Stimulated activated CD8-positive, alpha-beta memory T cell treated with anti-CD3 and anti-CD28 coated beads, Interleukin-15, amount 100 ng/mL, for 24 hours (primary cell): ENCODE measurements at regions not wholly inside any gene's neighbourhood (a gene's known extent, or its start where the extent isn't known, plus 50 kb on each side); places are given as distances from the start of the nearest gene placed in this dataset.
"Not testable (repeated sequence)": the region's sequence is repeated elsewhere in the genome, so short reads cannot be mapped to it uniquely, and the experiment has no call there.

Experiments used
- DNase-seq: peaks from one replicate; pipeline ENCODE4 v3.0.0-alpha.2; 2020; ENCODE audit warnings: low read depth

DNA sequence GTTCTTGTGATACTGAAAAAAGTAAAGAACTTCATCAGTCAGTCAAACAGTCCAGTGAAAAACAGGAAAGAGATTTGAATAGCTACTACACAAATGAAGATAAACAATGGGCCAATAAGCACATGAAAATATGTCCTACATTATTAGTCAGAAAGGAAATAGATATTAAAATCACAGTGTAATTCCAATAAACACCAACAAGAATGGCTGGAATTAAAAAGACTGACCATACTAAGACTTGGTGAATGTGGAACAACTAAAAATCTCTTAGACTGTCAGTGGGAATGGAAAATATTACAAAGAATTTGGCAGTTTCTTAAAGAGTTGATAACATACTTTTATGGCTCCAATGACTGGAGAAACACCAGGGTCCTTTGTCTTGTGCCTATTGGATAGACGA is 241.8 kb upstream of the USP24 start:
- no peak for DNase-seq

DNA sequence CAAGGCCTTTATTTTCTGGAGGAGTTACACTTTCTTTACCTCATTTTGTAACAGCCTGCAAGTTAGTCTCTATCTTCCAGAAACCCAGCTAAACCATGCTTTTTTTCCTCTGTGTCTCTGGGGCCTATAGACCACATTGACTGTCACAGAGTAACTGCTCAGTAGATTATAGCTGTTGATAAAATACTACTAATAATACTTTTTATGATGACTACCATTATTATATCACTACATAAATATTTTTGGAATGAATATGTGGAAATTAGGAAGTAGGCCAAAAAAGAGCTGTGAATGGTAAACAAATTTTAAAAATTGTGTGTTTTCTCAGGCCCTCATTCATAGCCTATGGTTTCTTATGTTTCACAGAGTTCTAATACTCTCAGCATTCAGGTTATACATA is 233.1 kb upstream of the USP24 start:
- DNase-seq = no peak

DNA sequence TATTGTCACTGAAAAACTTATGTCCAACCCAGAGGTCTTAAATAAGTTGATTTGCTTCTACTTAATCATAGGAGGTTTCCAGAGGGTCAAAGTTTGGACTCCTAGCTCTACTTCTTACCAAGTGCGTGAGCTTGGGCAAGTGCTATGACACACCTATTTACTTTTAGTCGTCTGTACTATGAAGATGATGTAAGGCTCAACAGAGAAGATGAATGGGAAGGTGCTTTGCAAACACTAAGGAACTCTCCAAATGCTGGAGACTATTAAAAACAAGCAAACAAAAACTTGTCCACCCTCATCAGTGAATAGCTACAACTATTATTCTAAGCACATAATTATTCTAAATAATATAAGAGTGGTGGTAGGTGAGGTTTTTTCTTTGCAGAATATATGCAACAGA is 232.3 kb upstream of the USP24 start:
- no peak for DNase-seq

DNA sequence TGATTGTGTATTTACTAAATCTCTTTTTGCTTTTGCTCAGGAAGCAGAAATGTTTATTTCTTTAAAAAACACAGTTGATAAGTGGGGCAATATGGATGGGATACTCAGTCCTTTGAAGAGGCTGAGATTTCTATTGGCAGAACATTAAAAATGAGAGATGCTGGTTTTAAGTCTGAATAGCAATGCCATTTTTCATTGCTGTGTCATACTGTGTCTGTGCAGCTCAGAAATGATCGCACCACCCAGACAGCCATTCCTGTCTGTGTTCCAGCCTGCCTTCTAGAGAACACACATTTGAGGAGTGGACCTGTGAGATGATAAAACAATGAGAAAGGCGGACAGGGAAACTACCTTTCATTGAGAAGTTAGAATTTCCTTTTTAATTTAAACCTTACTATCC is 231.2 kb upstream of the USP24 start:
- no peak for DNase-seq

DNA sequence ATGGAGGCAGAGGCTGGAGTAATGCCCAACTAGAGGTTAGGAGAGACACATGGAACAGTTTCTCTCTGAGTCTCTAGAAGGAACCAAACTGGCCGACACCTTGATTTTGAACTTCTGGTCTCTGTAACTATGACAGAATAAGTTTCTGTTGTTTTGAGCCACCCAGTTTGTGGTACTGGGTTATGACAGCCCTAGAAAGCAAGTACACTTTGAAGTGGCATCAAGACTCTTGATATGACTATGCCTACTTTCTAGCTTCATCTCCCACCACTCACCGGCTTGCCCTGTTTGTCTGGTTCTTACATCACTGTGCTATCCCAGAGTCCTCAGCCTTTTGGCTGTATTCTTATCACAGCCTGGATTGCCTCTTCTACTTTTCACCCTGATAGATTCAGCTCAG is 230.3 kb upstream of the USP24 start:
- DNase-seq = no peak

DNA sequence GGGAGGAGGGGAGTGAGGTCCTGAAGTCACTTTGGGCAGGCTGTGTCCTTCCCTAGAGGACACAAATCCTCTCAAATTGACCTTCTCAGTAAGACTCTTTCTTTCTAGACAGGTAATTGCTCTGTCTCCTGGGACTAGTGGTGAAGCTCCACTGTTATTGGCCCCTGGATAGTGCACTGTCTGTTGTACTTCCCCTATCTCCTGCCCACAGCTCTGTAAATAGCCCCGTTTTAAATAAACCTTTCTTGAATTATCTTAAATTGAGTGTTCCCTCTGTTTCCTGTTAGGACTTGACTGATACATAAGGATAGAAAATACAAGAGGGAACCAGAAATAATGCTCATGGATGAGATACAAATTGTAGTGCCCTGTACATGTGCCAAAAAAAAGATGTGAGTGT is 229.5 kb upstream of the USP24 start:
- no peak for DNase-seq

DNA sequence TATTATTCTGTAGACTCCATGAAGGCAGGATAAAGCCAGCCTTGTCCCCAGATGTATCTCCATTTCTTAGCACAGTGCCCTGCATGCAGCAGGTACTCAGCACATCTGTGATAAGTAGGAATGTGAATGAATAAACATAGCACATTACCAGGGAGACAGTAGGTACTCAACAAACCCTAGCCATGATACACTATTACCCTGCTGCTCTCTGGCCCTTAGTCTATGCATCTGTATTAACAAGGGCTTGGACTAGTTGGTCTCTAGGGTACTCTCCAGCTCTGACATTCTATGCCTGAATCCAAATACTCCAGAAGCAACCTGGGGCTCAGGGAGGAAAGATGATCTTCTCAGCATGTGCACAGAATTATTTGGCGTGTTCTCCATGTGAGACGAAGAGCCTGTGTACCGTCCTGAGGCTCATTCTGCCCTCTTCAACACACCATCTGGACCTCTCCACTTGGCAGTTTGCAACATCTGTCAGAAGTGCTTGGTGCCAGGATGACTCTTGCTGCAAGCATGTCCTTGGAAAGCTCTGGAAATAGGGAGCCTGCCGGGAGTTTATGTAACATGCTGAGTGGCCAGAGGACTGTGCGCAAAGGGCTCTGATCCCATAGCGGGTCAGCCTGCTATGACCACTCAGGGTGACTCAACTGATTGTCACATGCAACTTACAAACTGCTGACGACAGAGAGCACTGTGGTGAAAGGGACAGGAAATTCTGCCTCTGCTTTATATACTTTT is 228.2 kb upstream of the USP24 start:
- no peak for DNase-seq

DNA sequence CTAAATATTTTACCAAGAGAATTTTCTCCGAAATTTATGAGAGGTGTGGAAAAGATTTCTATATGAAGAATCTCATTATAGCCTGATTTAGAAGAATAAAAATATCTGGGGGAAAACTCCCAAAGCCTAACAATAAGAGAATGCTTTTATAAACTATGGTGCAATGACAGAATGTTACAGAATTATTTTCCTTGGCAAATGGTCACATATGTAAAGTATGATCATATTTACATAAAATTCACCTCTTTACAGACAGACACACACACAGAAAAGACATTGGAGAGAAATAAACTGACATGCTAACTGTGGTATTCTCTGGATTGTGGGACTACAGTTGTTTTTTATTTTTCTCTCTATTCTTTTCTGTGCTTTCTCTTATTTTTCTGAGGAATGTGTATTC is 226.3 kb upstream of the USP24 start:
- no peak for DNase-seq

DNA sequence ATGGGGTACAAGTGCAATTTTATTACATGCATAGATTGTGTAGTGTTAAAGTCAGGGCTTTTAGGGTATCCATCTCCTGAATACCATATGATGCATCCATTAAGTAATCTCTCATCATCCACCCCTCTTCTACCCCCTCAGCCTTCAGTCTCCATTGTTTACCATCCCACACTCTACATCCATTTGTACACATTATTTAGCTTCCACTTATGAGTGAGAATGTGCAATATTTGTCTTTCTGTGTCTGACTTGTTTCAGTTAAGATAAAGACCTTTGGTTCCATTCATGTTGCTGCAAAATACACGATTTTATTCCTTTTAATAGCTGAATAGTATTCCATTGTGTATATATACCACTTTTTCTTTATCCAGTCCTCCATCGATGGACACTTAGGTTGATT is 222.5 kb upstream of the USP24 start:
- no peak for DNase-seq

DNA sequence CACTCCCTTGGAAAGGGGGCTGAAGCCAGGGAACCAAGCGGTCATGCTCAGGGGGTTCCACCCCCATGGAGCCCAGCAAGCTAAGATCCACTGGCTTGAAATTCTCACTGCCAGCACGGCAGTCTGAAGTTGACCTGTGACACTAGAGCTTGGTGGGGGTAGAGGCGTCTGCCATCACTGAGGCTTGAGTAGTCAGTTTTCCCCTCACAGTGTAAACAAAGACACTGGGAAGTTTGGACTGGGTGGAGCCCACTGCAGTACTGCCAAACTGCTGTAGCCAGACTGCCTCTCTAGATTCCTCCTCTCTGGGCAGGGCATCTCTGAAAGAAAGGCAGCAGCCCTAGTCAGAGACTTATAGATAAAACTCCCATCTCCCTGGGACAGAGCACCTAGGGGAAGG is 215.6 kb upstream of the USP24 start:
- DNase-seq = not testable (repeated sequence)

DNA sequence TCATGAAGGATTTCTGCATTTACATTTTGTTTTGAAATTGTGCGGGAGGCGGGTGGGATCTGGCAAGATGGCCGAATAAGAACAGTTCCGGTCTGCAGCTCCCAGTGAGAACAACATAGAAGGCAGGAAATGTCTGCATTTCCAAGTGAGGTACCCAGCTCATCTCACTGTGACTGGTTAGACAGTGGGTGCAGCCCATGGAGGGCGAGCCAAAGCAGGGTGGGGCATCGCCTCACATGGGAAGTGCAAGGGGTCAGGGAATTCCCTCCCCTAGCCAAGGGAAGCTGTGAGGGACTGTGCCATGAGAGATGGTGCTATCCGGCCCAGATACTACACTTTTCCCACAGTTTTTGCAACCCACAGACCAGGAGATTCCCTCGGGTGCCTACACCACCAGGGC is 215.0 kb upstream of the USP24 start:
- DNase-seq = not testable (repeated sequence)

DNA sequence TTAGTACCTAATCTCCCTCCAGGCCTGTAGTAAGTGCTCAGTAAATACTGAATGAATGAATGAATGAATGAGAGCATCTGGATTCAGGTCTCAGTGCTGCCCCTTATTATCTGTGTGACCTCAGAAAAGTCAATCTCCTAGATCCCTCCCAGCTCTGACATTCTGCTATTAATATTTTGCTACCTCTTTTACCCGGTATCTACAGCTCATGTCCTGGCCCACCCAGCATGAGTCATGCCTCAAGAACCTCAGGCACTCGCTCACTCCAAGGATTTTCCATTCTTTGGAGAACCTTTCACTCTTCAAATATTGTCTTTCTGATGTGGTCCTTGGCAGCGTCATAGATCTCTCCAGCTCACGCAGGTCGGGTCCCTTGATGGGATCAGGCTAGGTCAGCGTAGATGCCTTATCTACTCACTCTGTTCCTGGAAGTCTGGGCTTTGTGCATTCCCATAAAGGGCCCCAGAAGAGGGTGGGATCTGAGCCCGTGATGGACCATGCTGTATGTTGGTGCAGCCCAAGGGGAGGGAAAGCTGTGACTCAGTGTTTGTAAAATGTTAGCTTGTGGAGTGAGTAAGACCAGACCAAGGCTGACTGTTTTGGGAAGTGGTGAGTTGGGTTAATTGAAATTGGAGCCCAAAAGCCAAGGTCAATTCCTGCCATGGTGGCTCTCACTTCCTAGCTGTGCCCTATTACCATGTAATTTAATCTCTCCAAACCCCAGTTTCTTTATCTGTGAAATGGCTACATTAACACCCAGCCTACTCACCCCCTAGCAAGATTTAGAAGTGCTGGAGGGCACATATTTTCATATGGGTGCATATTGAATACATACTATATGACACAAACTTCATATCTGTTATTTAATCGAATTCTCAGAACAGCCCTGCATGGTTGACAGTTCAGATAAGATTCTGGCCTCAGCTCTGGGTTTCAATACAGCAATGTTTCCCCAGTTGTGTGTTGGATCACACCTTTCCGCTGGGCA is 214.1 kb upstream of the USP24 start:
- DNase-seq = no peak

DNA sequence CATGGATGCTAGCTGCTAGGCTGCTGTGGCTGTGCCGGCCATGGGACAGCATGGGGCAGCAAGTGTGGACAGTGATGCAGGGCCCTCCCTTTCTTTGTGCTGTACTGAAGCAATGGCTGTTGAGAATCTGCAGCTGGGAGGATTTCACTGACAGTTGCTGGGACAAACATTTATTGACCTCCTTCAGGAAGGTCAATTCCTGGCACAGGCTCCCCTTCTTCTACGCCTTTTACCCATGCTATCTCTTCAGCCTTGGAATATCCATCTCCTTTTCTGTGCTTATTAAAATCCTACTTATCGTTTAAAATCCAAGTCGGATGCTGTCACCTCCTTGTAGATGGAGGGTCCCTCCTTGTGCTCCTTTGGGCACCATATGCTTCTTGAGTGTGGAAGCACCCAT is 213.1 kb upstream of the USP24 start:
- no peak for DNase-seq

DNA sequence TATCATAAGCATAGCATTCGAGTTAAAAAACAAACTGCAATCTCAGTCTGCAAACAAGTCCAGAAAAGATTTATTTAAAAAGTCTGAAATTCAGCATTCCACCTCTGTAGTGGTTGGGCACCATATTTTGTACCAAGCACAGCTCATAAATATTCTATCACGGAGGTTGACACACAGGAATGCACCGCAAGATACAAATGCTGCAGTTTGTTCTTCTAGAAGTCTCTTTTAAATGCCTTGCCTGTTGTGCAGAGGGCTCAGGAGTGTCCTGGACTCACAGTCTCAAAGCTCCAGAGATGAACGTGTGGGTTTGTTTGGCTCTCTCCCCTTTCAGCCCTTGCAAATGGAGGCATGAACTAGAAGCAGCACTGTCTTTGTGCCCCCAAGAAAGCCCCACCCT is 212.4 kb upstream of the USP24 start:
- no peak for DNase-seq

DNA sequence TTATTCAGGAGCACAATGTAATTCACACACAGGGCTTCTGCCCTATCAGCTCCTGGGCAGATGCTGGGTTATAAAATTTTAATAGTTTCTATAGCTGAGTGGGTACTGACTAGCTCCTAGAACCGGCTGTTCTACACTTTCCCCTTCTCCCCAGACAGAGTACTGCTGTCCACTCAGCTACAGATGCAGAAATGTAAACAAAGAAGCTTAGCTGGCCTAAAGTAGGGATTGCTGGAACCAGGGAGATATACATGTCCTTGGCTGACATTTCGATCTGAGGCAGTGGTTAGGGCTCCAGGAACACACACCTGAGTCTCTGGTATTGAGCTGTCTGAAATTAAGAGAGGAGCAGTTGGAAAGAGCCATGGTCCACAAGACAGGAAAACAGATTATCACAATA is 211.5 kb upstream of the USP24 start:
- no peak for DNase-seq

DNA sequence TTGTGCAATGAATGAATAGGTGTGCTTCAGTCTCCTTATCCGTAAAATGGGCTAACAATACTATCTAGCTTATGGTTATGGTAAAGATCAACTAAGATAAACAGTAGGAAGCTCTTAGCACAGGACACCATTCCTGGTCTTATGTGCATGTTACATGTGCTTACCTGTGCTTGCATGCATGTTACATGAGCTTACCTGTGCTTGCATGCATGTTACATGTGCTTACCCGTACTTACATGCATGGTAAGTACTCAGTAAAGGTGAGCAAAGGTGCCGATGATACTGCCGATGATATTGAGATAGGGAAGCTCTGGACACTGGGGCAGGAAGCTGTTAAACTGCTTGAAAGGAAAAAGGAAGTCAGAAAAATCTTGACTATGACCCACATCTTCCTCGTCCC is 211.0 kb upstream of the USP24 start:
- no peak for DNase-seq

DNA sequence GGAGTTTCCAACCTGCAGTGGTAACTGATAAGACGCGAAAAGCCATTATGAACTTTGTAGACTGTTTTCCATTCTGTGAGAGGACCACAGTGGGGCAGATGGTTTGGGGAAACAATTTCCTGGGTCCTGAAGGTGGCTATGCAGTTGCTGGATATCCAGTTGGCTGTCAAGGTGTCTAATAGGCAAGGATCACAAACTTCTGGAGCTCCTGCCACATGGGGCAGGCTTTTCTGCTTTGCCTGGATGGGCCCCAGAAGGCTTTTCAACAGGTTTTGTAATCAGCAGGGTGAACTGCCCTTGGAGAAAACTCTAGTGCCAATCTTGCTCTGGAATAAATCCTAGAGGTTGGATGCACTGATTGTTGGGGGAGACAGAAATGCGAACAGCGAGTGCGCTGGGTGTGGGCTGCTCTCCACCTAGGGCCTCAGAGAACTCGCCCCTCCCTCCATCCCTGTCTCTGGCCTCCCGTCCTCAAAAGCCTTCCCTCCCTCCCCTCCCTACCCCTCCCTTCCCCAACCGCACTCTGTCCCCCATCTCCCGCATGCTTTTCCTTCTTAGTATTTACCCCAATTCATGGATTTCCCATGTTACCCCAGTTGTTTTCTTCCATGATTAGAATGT is 210.3 kb upstream of the USP24 start:
- no peak for DNase-seq

DNA sequence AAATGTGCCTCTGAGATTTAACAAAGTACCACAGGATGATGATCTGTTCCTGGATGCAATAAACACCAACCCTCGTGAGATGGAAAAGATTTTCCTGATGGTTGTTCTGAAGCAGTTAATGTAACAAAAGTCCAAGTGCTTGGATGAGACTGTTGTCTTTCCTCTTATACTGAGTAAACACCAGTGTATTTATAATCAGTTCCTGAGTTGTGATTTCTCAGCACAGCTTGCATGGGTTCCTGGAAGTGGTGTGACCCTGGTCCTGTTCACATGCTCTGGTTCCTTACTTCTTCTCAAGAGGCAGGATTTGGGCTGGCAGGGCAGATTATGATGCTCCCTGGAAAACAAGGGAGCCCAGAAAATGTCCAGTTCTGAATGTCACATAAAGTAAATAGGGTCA is 208.2 kb upstream of the USP24 start:
- no peak for DNase-seq

DNA sequence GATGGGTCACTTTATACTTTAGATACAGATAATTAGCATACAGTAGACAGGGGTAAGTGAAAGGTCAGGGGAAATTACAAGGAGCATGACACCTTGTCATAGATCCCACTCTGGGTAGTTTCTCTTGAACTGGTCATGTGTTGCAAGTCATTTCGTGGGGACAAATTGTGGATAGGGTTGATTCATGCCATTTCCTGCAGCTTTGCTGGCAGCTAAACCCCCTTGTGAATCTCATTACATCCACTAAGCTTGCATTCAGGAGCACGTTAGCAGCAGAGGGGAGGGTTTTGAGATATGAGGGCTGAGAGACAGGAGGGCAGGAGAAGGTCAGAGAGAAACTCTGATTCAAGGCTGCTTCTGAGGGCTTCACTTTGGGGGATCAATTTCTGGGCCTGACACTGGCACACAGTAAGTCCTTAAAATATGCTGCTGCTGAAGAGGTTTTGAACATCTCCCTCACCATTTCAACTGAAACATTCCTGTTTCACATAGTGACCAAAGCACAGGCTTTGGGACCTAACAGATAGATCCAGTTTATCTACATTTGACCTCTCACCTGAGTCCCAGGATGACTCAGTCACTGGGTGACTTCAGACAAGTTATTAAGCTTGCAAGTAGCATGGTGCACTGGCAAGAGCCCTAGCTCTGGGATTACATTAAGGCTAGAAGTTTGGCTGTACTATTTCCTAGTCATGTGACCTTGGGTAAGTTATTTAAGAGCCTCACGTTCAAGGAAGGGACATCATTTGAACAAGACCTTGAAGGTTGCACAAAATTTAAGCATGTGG is 206.0 kb upstream of the USP24 start:
- no peak for DNase-seq

DNA sequence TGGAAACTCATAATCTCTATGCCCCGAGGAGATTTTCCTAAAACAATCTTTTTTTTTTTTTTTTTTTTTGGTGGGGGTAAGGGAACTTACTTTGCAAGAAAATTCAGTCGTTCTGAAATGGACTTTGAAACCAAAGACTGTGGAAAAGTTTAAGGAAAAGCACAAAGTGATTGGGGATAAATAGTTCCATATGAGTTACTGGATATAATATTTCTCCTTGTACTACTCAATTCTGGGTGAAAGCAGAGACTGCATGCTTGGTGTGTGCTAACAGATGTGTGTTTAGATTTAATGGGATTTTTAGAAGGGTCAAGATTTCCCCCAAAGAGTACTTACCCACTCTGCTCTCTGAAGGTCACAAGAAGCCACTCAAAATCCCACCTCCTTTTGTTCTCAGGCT is 204.9 kb upstream of the USP24 start:
- DNase-seq = no peak

DNA sequence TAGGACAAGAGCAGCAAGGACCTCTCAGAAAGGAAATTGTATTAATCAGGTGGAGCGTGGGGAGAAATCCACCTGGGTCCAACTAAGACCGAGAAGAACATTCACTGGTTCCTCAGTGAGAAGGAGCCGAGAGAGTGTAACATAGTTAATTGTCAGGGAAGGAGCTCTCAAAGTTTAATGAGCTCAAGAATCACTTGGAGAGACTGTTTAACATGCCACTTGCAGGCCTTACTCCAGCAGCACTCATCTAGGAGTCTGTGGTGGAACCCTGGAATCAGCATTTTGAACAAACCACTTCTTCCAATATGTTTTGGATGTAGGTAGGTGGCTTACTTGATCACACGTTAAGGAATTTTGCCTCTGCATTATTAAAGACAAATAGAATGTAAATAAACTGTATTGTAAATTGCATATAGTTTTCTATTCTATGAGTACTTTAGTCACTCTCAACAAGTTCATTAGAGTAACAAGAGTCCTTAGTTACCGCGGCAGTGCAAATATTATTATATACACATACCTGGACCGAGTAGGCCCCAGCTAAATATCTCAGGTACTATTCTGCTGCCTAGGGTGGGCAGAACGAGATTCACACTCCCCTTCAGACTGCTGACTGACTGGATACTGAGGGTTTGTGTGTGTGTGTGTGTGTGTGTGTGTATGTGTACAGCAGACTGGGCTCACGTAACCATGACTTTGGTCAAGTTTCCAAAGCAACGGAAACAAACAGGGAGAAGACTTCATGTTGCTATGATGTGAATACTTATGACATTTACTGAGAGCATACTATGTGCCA is 203.2 kb upstream of the USP24 start:
- no peak for DNase-seq
